ENCODE measurements at regions not wholly inside any gene's neighbourhood (a gene's known extent, or its start where the extent isn't known, plus 50 kb on each side); places are given as distances from the start of the nearest gene placed in this dataset.

GRCh38 chr3:175861916-175862315 is 1002.8 kb downstream of the NAALADL2 start:
- DNase-seq (ENCODE audit: low read depth): no peak
